Right lung (tissue), 2 donors: ENCODE measurements at regions not wholly inside any gene's neighbourhood (a gene's known extent, or its start where the extent isn't known, plus 50 kb on each side); places are given as distances from the start of the nearest gene placed in this dataset.
A peak's percentile ranks its signal among the peaks of the same experiment; 100 is the strongest.

ENCODE experiments used
- DNase-seq, 2 donors: peaks; one replicate each; pipeline ENCODE4 v3.0.0-alpha.2; 2013

DNA sequence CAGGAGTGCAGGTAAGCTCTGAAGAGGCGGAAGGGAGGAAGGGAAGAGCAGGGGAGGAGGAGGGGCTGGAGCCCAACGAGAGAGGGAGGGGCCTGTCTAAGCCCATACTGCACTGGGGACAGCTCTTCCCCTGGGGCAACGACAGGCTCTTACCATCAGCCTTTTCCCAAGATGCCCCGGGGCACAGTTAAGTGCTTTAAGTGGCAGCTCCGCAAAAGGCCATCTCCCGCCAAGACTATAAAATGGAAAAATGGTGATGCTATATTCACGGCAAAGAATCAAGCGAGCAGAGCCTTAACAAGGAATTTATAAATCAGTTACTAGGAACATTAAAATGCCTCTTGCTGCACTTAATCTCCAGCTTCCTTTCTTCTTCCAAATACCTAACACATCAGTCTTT lies 110.2 kb upstream of the NLRP1 start:
- DNase-seq: peak in 1 of 2 donors; percentile 2

DNA sequence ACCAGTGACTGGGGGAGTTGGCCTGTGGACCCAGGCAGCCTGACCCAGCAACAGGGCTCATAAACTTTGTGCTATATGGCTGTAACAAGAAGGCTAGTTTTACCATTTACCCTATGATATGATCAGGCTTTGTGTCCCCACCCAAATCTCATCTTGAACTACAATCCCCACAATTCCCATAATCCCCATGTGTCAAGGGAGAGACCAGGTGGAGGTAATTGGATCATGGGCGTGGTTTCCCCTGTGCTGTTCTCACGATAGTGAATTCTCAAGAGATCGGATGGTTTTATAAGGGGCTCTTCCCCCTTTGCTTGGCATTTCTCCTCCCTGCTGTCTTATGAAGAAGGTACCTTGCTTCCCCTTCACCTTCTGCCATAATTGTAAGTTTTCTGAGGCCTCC lies 111.2 kb upstream of the NLRP1 start:
- no peak for DNase-seq

DNA sequence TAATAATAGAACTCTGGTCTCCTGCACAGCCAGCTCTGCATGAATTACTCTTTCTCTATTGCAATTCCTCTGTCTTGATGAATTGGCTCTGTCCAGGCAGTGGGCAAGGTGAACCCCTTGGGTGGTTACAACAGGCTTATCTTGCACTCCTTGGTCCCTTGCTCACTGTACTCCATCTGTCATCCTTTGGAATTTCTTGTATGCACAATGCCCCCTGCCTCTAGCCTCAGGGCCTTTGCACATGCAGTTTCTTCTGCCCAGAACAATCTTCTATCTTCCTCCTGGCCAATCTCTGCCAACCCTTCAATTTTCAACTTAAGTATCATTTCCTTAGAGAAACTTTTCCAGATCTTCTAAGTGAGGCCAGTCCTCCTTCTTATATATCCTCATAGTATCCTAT lies 114.7 kb upstream of the NLRP1 start:
- DNase-seq: no peak

DNA sequence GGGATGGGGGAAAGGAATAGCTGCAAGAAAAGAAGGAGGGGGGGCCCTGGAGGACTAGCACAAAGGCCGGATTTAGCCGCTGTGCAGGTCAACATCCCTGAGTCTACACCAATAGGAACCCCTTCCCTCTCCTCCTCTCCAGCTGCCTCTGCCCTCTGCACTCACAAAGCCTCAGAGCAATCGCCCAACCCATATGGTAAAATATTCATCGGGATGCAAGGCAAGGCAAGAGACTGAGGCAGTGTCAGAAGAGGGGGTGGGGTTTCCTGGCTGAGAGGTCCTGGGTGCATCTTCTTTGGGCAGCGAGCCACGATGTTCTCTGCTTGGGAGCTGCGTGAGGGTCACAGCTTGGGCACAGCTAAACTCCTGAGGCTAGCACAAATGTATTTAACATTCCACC lies 115.5 kb upstream of the NLRP1 start:
- no peak for DNase-seq

DNA sequence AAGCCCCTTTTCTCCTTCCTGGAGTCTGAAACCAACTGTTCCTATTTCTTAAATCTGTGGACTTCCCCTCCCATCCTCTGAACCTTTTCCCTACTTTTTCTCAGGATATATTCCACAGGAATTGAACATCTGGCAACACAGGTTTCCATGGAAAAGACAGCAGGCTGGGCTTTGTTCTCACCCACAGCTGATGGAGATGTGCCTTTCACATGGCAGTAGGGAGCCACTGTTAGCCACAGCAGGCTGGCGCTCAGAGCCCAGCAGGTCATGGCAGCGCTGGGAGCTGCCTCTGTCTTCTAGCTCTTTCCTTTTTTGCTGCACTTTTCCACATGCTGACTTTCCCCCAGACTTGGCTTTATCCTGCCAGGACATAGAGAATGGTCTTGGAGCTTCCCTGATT lies 116.4 kb upstream of the NLRP1 start:
- no peak for DNase-seq

DNA sequence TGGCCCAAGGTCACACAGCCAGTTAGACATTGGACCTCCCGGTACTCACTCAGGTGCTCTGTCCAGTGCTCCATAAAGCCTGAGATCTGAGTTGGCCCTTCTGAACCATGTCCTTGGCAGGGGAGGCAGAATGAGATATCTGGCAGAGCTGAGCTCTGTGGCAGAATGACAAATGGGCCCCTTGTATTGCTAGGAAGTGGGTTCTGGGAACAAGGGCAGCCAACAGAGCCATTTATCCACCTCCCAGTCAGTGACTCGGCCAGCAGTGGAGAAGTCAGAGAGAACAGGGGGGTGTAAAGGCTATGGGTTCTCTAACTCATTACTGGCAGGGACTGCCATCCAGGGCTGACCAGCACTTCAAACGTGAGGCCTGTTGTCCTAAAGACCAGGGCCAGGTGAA lies 117.1 kb upstream of the NLRP1 start:
- no peak for DNase-seq

DNA sequence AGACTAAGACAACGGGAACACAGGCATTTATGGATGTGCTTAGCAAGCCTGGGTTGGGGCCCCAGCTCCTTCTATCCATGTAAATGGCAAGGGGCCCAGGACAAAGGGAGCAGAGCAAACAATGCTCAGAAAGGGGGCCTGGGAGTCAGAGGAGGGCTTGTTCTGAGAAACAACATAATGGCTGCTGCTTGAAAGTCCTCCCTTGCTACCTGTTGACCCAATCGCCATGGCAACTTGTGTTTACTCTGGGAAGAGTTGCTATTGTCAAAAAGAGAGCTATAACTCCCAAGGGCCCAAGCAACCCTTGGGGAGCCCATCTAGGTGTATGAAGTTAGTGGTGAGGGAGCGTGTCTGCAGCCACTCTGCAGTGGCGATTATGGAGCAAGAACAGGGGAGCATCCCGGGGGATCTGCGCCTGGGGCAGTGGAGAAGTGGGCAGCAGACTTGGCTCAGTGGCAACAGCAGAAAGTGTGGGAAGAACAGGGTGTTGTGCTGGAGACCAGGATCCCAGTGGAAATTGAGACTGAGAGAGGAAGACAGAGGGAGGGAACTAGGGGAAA lies 118.7 kb upstream of the NLRP1 start:
- DNase-seq: no peak

DNA sequence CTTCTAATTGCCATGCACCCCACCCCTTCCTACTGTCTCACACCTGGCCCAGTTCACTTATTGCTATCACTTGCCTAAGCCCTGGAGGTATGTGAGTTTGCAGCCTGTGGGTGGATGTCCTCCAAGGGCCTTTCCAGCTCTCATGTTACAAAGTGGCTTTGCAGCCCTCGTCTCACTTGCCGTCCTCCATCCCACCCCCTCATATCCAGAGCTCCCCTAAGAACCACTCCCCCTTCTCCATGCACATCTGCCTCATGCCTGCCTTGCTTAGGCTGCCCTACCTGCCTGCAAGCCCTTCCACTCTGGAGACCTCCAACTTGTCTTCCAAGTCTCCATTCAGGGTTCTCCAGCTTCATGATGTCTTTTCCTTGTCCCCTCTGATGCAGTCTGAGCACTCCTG lies 119.4 kb upstream of the NLRP1 start:
- no peak for DNase-seq

DNA sequence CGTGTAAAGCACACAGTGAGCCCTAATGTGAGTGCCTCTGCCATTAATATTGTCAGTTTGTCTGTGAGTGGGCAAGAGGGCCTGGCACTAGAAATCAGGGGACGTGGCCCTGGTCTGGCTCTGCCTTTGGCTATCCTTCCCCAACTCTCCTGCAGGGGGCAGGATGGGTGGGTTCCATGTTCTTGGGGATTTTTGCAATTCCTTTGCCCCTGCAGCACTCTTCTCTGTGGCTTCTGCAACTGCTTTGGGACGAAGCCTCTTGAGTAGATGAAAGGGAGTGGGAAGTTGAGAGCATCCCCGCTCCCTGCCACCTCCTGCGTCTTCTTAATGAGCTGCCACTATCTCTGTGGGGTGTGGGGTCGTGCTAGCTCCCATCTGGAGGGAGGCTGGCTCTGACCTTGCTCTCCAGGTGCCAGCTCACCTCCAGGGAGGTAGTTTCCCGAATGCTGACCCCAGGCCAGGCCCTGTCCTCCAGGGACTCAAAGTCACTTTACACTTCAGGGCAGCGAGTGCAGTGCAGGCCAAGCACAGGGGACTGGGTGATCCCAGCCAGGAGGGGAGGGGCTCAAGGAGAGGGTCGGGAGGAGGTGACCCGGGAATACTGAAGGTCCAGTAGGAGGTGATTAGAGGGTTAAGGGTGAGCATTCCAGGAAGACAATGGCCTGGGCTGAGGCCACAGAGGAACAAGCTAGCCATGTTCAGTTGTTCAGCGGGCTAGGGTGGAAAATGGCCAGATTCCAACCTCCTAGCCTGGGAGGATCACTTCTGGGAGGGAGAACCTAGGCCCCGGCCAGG lies 121.0 kb upstream of the NLRP1 start:
- DNase-seq: no peak

DNA sequence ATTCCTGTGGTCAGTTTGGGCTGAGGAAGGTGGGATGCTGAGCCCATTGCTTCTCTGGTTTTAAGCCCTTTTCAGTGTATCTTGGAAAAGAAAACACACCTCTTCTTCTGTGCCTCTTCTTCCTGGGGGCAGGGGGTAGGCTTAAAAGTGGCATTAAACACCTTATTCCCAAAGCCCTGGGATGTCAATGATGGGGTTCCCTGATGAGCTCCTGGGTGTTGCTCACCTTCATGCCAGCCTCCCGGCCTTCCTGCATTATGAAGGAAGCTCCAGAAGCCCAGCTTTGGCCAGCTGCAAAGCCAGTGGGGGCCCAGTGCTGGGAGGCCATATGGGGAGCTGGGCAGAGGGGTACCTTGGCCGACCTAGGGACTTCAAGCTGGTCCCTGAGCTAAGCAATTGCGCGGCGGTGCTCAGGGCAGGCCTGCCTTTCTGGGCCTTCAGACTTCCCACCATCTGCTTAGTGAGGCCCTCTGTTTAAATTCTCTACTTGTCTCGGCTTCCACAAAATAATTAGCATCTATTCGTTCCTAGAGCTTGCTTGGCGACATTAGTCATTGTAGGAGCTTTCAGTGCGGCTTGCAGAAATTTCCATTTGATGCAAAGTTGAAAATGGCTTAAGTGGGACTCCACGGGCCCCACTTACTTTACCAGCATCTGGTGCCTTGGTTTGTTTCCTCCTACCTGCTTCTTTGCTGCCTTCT lies 121.7 kb upstream of the NLRP1 start:
- DNase-seq: no peak

DNA sequence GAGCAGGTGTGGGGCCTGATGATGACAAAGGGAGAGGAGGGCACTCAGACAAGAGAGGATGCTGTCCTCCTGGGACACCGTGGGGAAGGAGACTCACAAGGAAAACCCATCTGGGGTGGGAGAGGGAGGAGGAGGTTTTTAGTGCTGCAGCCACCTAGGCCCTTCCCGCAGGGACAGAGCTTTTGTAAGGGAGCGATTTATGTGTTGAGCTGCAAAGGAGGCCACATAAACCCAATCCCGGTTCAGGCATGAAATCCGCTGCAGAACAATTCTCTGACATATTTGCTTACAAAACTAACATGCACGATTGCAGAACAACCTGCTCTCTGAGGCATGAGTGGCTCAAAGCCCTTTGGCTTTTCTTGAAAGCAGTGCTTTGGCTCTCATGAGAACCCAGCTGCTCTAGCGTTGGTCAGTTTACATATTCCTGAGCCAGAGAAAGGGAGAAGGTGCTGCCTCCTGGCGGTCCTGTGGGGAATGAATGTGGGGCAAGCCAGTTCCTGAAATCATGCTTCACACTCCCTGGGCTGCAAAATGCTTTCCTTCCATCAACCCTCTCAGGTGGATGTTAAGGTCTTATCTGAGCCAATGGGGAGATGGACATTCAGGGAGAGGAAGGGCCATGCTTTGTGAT lies 122.4 kb upstream of the NLRP1 start:
- peak; percentile 13 to 29 for DNase-seq

DNA sequence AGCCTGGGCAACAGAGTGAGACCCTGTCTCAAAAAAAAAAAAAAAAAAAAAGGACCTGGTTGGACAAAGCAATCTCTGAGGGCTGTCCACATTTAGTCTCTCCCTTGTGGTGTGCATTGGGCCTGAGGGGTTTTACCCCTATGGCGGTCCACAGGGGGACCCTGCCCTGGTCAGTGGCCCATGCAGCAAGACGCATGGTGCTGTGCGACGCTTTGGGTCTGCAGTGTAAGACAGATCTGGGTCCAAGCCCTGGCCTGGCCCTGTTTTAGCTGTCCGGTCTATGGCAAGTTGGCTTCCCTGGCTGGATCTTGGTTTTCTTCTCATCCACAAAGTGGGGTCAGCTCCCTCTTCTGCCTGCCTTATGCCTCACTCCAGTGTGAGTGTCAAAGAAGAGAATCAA lies 123.2 kb upstream of the NLRP1 start:
- DNase-seq: no peak

DNA sequence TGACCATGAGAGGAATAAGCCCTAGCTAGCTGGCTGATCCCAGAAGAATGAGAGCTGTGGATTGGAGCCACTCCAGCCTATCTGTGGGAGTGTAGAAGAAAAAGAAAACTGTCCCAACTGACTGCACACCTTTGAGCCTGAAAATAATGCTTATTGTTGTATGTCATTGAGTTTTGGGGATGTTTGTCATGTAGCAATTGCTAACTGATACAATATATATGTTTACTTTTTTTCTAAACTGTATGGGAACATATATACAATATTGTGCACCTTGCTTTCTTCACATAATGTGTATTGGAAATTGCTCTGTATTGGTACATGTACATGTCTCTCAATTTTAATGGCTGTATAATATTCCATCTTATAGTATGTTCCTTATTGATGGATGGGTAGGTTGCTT lies 124.0 kb upstream of the NLRP1 start:
- DNase-seq: no peak

DNA sequence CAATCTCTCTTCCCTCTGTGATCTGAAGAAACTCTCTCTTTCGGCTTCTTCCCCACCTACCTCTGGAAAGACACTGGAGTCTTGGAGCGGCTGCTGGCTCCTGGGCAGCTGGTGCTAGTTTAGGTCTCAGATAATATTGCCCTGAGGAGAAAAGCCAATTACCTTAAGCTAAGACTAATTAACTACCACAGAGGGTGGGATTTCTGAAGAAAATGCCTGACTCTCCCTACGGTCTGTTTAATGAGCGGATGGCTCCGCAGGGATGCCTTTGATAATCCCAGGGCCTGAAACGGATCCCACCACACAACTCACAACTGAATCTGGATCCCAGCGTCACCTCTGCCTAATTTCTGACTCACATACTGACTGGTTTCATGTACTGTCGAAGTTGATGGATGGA lies 127.0 kb upstream of the NLRP1 start:
- DNase-seq: no peak

DNA sequence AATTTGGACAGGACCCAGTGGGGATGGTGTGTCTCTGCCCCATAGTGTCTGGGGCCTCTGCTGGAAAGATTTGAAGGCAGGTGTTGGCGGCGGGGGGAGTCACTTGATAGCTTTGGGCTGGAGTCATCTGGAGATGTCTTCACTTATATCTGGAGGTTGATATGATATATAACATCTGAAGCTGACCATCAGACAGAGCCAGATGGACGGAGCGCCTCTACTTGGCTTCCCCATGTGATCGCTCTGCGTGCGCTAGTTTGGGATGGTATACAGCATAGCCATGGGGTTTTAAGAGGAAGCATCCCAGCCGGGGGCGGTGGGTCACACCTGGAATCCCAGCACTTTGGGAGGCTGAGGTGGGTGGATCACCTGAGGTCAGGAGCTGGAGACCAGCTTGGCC lies 130.7 kb upstream of the NLRP1 start:
- no peak for DNase-seq

DNA sequence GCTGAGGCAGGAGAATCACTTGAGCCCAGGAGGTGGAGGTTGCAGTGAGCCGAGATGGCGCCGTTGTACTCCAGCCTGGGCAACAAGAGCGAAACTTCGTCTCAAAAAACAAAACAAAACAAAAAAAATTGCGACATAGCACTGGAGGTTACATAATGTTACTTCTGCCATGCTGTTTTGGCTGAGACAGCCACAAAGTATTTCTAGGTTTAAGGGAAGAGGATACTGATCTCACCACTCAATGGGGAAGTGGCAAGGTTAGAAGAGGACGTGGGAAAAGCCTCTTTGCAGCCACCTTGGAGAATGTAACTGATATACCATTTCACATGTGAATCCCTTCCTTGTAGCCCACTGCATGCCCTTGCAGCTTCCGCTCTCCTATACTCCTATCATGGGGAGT lies 131.2 kb upstream of the NLRP1 start:
- DNase-seq: no peak

DNA sequence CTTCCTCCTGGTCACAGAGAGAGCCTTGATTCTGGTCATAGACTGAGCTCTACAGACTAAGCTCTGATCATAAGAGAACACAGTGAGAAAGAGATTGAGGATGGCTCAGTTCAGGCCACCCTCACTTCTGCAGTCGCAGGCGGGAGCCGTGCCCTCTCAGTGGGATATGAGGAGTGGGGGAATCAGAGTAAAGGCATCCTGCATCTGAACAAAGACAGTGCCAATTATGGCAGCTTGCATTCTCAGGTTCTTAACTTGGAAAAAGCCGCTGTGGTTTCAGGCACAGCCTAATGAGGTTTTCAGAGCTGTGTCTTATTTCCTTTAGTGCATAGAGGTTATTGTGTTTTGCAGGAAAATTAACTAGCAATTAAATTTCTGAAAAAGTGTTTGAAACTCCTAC lies 134.4 kb upstream of the NLRP1 start:
- no peak for DNase-seq

DNA sequence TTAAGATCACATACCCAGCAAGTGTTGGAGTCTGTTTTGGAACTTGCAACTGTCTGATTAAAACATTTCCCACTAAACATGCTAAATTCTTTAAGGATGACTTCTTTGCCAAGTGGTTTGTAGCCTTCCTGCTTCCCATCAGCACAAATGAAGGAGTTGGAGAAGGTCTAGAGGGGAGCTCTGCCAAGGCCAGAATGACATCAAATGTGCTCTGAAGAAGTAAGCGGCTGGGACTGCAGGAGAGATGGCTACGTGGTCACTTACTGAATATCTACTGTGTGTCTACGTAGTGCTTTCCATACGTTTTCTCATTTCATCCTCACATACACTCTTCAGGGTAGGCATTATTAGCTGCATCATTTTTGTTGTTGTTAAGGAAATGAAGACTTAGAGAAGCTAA lies 135.7 kb upstream of the NLRP1 start:
- DNase-seq: no peak

DNA sequence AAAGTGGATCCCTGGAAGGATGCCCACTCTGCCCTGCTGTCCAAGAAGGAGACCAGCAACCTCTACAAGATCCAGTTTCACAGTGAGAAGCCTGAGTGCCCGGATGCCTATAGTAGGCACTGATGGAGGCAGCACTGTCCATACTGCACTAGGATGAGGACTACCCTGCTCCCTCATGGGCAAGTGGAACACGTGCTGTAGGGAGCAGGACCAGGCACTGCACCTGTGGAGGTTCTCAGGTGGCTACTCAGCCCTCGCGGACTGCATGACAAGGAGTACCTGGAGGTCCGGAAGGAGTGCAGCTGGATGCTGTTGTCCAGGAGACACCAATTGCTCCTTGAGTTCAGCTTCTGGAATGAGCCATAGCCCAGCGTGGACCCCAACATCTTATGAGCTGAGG lies 146.1 kb upstream of the NLRP1 start:
- no peak for DNase-seq

DNA sequence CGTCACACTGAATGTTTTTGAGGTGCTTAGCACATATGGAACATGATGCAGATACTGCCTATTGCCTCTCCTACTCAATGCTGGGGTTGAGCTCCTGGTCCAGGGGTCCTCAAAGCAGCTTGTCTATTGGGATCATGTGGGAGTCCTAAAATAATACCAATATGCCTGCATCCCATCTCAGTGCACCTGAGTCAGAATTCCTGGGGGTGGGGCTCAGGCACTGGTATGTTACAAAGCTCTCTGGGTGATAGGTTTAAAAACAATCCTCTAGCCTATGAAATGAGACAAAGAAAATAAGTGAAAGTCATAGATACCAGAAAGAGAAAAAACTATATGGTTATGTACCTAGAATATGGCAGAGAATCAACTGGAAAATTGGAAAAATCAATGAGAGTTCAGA lies 156.6 kb upstream of the NLRP1 start:
- DNase-seq: no peak

DNA sequence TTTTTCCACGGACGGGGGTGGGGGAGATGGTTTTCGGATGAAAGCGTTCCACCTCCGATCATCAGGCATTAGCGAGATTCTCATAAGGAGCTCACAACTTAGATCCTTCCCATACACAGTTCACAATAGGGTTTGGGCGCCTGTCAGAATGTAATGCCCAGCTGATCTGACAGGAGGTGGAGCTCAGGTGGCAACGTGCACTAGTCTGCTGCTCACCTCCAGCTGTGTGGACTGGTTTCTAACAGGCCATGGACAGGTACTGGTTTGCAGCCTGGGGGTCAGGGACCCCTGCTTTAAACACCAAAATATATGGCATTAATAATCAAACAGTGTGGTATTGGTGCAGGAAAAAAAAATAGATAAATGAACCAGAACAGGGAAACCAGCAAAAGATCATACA lies 157.5 kb upstream of the NLRP1 start:
- no peak for DNase-seq

DNA sequence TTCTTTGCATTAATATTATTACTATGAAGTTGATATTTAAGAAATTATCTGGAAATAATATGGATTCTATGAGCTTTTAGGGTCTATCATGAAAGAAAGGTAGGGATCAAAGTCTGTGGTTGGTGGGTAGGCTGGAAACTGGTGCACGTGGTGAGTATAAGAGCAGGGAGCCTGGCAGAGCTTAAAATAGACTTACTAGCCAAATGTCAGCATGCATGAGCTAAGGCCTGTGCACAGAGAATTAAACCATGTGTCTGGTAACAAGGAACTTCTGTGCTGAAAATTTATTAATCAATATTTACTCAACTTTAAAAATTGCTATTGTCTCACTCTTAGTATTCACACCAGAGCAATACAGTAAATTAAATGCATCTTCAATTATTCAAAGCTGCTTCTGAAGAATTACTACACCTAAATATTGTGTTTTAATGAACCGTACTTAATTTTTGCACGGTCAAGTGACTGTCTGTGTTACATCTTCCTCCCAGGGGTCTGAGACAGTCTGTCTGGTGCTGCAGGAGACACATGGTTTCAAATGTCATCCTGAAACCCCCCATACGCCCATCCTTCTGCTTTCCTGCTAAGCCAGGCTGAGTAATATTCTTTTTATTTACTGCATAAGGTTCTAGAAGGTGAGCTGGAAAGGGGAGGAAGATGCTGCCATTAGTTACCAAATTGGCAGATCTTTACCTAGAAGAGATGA lies 161.0 kb upstream of the NLRP1 start:
- no peak for DNase-seq
